Epithelial cell of esophagus (primary cell): ENCODE measurements at regions not wholly inside any gene's neighbourhood (a gene's known extent, or its start where the extent isn't known, plus 50 kb on each side); places are given as distances from the start of the nearest gene placed in this dataset.

Experiments
- DNase-seq: peaks from one replicate; pipeline ENCODE4 v3.0.0; 2010; ENCODE audit warnings: low read depth
- H3K4me3 ChIP-seq: 2 replicates; pipeline ENCODE4 v1.5.1; 2011; ENCODE audit warnings: mild to moderate bottlenecking, low read length, control low read depth
- CTCF ChIP-seq: IDR thresholded peaks from 2 replicates; pipeline ENCODE4 v1.5.1; 2011; ENCODE audit warnings: low read depth, mild to moderate bottlenecking, low read length, control low read depth, inconsistent platforms; ENCODE audit not compliant: insufficient read depth; ENCODE audit errors: missing control alignments

GRCh38 chrX:66544181-66544580 is 94.7 kb downstream of the EDA2R start:
- H3K4me3 ChIP-seq = no peak overlapping the region
- TF ChIP-seq CTCF = no peak
- DNase-seq = no peak

GRCh38 chrX:66504481-66504880 is 134.4 kb downstream of the EDA2R start:
- no peak overlapping the region for H3K4me3 ChIP-seq
- no peak for TF ChIP-seq CTCF
- DNase-seq = peak; percentile 21

- H3K4me3 ChIP-seq = no peak overlapping the region
Observed at GRCh38 chrX:66498672-66499296, 140.1 kb downstream of the EDA2R start.

GRCh38 chrX:66489339-66489738 is 149.5 kb downstream of the EDA2R start:
- no peak for TF ChIP-seq CTCF
- DNase-seq = no peak
- no peak overlapping the region for H3K4me3 ChIP-seq

More at GRCh38 chrX:66498672-66499296, 140.1 kb downstream of the EDA2R start:
- TF ChIP-seq CTCF = no peak
- DNase-seq = no peak
